GM19455 (cell line): ENCODE measurements at regions not wholly inside any gene's neighbourhood (a gene's known extent, or its start where the extent isn't known, plus 50 kb on each side); places are given as distances from the start of the nearest gene placed in this dataset.

Source experiments
- ATAC-seq: cut with Tn5 transposase; IDR thresholded peaks from one replicate; pipeline ENCODE4 v1.9.1; 2021; ENCODE audit not compliant: unreplicated experiment

GRCh38 chr4:144302704-144303536 is 162.4 kb upstream of the GYPA start:
- no peak for ATAC-seq

- no peak for ATAC-seq
Measured at GRCh38 chr4:144304025-144304424, 163.5 kb upstream of the GYPA start.

- no peak for ATAC-seq
Measured at GRCh38 chr4:144310535-144310934, 170.0 kb upstream of the GYPA start.

GRCh38 chr4:144313370-144313769 is 172.9 kb upstream of the GYPA start:
- no peak for ATAC-seq

DNA sequence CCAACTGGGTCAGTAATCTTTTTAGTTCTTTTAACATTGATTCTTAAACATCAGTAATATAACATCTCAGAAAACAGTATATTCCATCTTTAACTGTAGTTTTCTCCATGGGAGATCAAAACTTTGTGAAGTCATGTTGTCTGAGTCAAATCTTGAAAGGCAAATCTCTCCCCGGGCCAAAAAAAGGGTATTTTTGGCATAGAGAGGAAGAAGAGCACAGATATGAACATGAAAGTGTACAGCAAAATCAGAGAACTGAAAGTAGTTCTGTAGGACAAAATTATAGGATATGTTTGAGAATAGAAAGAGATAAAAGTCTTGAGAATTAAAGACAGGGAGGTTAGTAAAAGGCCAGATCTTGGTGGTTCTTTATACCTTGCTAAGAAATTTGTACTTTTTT is 176.4 kb upstream of the GYPA start:
- ATAC-seq, result no peak

GRCh38 chr4:144318797-144319196 is 178.3 kb upstream of the GYPA start:
- ATAC-seq, result no peak

- ATAC-seq, result no peak
Measured at GRCh38 chr4:144336633-144337032, 196.1 kb upstream of the GYPA start.

DNA sequence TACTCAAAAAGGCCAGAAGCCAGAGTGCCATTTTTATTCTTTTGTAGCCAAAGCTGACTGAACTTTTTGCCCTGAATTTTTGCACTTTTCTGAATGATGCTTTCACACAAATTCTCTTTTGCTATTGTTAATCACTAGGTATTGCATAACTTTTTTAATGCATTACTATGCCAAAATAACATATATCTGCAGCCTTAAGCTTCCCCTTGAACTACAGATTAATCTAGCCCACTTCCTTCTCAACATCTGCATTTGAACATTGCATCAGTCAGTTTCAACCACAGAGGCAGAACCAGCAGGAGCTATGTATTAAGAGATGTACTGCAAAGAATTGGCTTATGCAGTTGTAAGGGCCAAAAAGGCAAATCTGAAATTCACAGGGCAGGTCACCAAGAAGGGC is 197.6 kb upstream of the GYPA start:
- ATAC-seq, result no peak

GRCh38 chr4:144338834-144339233 is 198.3 kb upstream of the GYPA start:
- ATAC-seq, result no peak

GRCh38 chr4:144340931-144341330 is 200.4 kb upstream of the GYPA start:
- ATAC-seq, result no peak

- no peak for ATAC-seq
Measured at GRCh38 chr4:144342949-144343760, 202.6 kb upstream of the GYPA start.

DNA sequence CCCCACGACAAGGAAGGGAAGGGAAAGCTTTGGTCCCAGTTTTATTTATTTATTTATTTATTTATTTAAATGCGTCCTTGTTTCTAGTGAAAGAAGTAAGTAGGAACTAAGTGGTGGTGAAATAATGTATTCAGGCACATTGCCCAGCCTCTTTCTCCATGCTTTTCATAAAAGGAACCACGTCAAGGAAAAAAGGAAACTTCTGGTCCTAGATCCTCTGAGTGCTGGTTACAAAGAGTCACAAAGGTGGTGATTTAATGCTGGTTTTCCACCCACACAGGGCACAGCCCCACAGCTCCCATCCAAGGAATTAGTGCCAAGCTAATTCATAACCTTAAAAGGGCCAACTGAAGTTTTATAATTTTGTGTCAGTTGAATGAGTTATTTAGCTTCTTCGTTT is 206.6 kb upstream of the GYPA start:
- ATAC-seq, result no peak

DNA sequence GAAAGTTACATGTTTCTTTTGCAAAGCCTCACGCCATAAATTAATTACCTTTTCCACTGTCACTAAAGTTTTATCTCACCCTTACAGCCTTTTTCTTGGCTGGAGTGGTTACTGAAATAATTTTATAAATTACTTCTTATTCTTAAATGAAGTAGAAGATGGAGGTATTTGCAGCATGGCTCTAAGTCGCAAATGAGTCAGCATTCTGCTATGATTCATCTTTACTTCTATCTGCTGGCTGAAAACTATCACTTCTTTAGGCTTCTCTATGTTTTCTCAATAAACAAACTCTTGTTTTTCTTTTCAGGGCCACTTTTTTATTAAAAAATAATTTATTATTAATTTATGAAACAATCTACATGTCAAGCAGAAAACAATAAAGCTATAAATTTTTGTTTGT is 210.2 kb upstream of the GYPA start:
- ATAC-seq, result no peak

DNA sequence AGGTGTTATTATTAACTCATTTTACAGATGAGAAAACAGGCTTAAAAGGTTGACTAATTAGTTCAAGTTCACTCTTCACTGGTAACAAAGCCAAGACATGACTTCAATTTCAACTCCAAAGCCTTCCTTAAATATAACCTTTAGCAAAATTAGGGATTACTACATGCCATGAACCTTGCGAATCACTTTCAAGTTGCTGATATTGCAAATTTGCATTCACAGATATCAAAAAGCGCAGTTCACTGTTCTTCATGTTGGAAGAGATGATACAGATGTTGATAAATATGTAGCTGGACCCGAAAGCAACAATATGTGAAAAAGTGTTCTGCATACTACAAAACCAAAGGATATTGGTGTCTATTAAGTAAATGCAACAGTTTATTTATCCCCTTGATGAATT is 210.8 kb upstream of the GYPA start:
- ATAC-seq, result no peak

DNA sequence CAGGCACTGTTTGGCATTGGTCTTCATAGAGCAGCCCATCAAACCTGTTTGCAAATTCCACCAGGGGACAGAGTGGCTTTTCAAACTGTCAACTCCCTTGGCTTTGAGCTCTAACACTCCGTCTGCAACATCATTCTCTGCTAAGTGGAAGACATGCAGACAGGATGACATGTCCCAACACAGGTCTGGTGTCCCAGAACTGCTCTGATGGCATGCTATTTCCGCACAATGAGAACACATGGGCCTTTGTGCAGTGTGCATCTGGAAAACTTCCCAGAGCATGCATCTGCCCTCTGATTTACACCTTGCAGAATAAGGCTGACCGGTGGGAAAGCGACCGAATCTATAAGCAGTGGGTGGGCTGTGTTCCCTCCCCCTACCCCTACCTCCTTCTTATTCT is 212.8 kb upstream of the GYPA start:
- ATAC-seq, result no peak

GRCh38 chr4:144355811-144356757 is 215.6 kb upstream of the GYPA start:
- peak; percentile 96 for ATAC-seq

DNA sequence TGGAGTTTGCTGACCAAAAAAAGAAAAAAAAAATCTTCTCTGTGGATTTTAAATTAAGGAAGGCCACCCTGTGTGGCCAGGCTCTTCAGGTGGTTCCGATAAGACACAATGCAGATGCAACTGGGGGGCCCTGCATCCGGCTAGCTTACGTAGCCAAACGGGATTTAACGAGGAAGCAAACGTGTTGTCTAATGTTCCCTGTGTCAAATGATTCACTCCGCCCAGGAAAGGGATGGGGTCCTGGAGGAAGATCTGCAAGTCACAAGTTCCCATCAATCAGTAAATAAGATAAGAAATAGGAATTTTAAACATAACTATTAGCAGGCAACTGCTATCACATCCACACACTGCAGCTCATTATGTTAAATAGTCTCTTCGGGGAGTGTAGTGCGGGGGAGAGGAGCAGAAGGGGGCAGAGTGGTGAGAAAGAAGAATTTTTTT is 216.4 kb upstream of the GYPA start:
- no peak for ATAC-seq

DNA sequence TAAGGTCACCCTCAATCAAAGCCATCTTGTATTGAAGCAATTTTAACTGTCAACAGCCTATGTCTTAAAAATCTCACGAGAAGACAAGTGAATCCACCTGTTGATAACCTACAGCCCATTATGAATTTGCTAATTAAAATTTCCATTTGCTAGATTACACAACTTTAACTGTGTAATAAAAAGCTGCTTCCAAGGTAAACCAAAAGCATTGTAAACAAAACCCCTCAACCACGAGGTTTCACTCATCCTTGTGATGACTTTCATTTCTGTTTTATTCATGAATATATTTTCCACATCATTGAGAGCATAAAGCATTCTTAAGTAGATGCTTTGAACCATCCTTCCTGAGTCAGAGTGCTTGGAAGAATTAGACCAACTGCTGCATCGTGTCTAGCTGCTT is 217.5 kb upstream of the GYPA start:
- ATAC-seq, result no peak

- no peak for ATAC-seq
Measured at GRCh38 chr4:144360146-144360793, 219.8 kb upstream of the GYPA start.

DNA sequence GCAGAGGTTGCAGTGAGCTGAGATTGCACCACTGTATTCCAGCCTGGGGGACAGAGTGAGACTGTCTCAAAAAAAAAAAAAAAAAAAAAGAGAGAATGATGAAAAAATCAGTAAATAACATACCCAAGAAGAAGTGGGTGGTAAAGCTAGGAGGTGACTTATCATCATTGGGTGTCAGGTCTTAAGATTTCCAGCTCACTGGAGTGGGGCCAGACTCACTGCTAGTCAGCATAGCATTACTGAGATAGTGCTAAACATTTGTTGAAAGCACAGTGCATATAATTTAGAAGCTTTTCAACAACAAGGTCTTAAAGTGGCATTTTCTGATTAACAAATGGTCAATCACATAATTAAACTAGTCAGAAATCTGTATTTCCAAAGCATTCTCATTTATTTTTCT is 221.8 kb upstream of the GYPA start:
- ATAC-seq, result no peak

- no peak for ATAC-seq
Measured at GRCh38 chr4:144363890-144364289, 223.4 kb upstream of the GYPA start.
